GM21786 (cell line): ENCODE measurements at regions not wholly inside any gene's neighbourhood (a gene's known extent, or its start where the extent isn't known, plus 50 kb on each side); places are given as distances from the start of the nearest gene placed in this dataset.

Source experiments
- ATAC-seq: cut with Tn5 transposase; IDR thresholded peaks from one replicate; pipeline ENCODE4 v1.9.1; 2021; ENCODE audit not compliant: unreplicated experiment

GRCh38 chr14:101363261-101363555 lies 198.1 kb upstream of the DIO3 start:
- ATAC-seq: no peak

- ATAC-seq: no peak
These were observed 197.4 kb upstream of the DIO3 start for GRCh38 chr14:101363880-101364391.

GRCh38 chr14:101364503-101365328 lies 196.6 kb upstream of the DIO3 start:
- ATAC-seq: no peak

GRCh38 chr14:101365329-101366158 lies 195.8 kb upstream of the DIO3 start:
- ATAC-seq: no peak

- no peak for ATAC-seq
These were observed 193.7 kb upstream of the DIO3 start for GRCh38 chr14:101367421-101368261.

- ATAC-seq: no peak
These were observed 192.7 kb upstream of the DIO3 start for GRCh38 chr14:101368629-101369028.

GRCh38 chr14:101369194-101369915 lies 191.9 kb upstream of the DIO3 start:
- no peak for ATAC-seq

- ATAC-seq: no peak
These were observed 191.2 kb upstream of the DIO3 start for GRCh38 chr14:101369916-101370592.

- no peak for ATAC-seq
These were observed 190.4 kb upstream of the DIO3 start for GRCh38 chr14:101370593-101371569.

GRCh38 chr14:101371799-101372793 lies 189.2 kb upstream of the DIO3 start:
- no peak for ATAC-seq

- no peak for ATAC-seq
These were observed 188.2 kb upstream of the DIO3 start for GRCh38 chr14:101372894-101373620.

GRCh38 chr14:101373690-101374295 lies 187.5 kb upstream of the DIO3 start:
- ATAC-seq: no peak

- ATAC-seq: no peak
These were observed 186.6 kb upstream of the DIO3 start for GRCh38 chr14:101374373-101375338.

GRCh38 chr14:101377069-101377468 lies 184.2 kb upstream of the DIO3 start:
- ATAC-seq: no peak

- no peak for ATAC-seq
These were observed 181.5 kb upstream of the DIO3 start for GRCh38 chr14:101379842-101380241.
